Ovary (tissue), 7 donors: ENCODE measurements at regions not wholly inside any gene's neighbourhood (a gene's known extent, or its start where the extent isn't known, plus 50 kb on each side); places are given as distances from the start of the nearest gene placed in this dataset.

Source experiments
- DNase-seq, 5 donors: peaks; one replicate each; pipeline ENCODE4 v3.0.0-alpha.2; 2019 to 2020
- H3K27ac ChIP-seq, 2 donors: fragments of 200-600 bp; one replicate each; pipeline versions ENCODE4 v1.5.1 to v1.8.0; 2019 to 2022
- H3K27me3 ChIP-seq: fragments of 200-600 bp; one replicate; pipeline ENCODE4 v1.8.0; 2022
- H3K36me3 ChIP-seq: fragments of 200-600 bp; sonication (generic); one replicate; pipeline ENCODE4 v1.5.1; 2019
- H3K4me1 ChIP-seq: one replicate; pipeline ENCODE4 v1.8.1; 2013; ENCODE audit warnings: mild to moderate bottlenecking, moderate library complexity; ENCODE audit not compliant: insufficient read depth
- H3K4me3 ChIP-seq: fragments of 200-600 bp; sonication (generic); one replicate; pipeline ENCODE4 v1.5.1; 2017
- H3K9me3 ChIP-seq, 2 donors: fragments of 200-600 bp in 1 of 2; sonication (generic) in 1 of 2; one replicate each; pipeline versions ENCODE4 v1.5.1 to v1.8.1; 2013 to 2019; ENCODE audit warnings: mild to moderate bottlenecking in 1 of 2, moderate library complexity in 1 of 2
- EP300 ChIP-seq: sonication (generic); formaldehyde crosslinking; IDR thresholded peaks from one replicate; pipeline ENCODE4 v1.6.1; 2017; ENCODE audit warnings: antibody characterized with exemption
- POLR2A ChIP-seq: fragments of 450-650 bp; IDR thresholded peaks from one replicate; pipeline ENCODE4 v1.6.1; 2017; ENCODE audit warnings: antibody characterized with exemption, mild to moderate bottlenecking, moderate library complexity
- WGBS, 3 donors: extraction: QIAGEN DNeasy Blood & Tissue Kit in 1 of 3; methylation state at CpG; one replicate each; pipeline versions ENCODE4 v1.1.5 to v1.1.7; 2013 to 2017; 5-methylcytosine and 5-hydroxymethylcytosine counted together
- intact Hi-C, 4 donors: fragments of 100-400 bp; cut with DNase I; formaldehyde crosslinking; loops; one replicate each; pipeline versions ENCODE4 v1.11.0 to v1.15.1; 2022 to 2023
- TF ChIP-seq, protein P1 (sequence below), 3 donors: fragments of 450-650 bp in 2 of 3; fragments of 200-600 bp in 1 of 3; IDR thresholded peaks; one replicate each; pipeline versions ENCODE4 v1.5.1 to v1.8.0; 2016 to 2022; ENCODE audit warnings: antibody characterized with exemption in 3 of 3, mild to moderate bottlenecking in 1 of 3
- donor health status: DM: no; HTN: no; CAD: no; lungs with moderate emphysema.
- donor health status: DM: no; HTN: no; CAD: no.
- donor health status: Bipolar disorder and iron deficiency.
- donor health status: DM: no; HTN: no; CAD: no.
- donor health status: DM: yes; HTN: yes; CAD: no.

DNA sequence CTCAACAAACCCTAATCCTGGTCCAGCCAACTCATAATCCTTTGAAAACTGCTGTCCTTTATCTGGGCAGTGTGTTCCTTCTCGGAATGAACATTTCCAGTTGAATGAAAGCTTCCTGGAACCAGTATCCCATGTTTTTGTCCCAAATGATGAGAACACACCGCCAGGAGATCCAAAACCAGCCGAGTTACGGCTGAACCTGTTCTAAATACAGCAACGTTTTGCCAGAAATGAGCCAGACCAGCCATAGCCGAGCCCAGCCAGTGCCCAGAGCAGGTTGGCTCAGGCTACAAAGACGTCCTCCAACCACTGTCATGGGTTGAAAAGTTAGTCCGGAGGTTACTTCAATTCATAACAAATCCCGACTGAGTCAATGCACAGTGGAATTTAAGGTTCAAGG lies 67.6 kb upstream of the FOXF1 start:
- 45 to 62% (median 51%) methylated on average over 9 of the region's 9 CpGs for WGBS, 3 donors
- TF ChIP-seq EP300 (no peak), POLR2A (no peak)
- TF ChIP-seq, protein P1, sequence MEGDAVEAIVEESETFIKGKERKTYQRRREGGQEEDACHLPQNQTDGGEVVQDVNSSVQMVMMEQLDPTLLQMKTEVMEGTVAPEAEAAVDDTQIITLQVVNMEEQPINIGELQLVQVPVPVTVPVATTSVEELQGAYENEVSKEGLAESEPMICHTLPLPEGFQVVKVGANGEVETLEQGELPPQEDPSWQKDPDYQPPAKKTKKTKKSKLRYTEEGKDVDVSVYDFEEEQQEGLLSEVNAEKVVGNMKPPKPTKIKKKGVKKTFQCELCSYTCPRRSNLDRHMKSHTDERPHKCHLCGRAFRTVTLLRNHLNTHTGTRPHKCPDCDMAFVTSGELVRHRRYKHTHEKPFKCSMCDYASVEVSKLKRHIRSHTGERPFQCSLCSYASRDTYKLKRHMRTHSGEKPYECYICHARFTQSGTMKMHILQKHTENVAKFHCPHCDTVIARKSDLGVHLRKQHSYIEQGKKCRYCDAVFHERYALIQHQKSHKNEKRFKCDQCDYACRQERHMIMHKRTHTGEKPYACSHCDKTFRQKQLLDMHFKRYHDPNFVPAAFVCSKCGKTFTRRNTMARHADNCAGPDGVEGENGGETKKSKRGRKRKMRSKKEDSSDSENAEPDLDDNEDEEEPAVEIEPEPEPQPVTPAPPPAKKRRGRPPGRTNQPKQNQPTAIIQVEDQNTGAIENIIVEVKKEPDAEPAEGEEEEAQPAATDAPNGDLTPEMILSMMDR (IDR thresholded peaks at IDR 0.05), result no peak
- H3K9me3 ChIP-seq, result no peaks in the 10 kb centered on the region
- no peak for DNase-seq
- no peaks in the 10 kb centered on the region for H3K36me3 ChIP-seq
- no peaks in the 10 kb centered on the region for H3K27me3 ChIP-seq
- no peaks in the 10 kb centered on the region for H3K4me1 ChIP-seq
- H3K4me3 ChIP-seq, result no peak overlapping the region
- intact Hi-C loops, result no loop called here
- no peak overlapping the region for H3K27ac ChIP-seq

DNA sequence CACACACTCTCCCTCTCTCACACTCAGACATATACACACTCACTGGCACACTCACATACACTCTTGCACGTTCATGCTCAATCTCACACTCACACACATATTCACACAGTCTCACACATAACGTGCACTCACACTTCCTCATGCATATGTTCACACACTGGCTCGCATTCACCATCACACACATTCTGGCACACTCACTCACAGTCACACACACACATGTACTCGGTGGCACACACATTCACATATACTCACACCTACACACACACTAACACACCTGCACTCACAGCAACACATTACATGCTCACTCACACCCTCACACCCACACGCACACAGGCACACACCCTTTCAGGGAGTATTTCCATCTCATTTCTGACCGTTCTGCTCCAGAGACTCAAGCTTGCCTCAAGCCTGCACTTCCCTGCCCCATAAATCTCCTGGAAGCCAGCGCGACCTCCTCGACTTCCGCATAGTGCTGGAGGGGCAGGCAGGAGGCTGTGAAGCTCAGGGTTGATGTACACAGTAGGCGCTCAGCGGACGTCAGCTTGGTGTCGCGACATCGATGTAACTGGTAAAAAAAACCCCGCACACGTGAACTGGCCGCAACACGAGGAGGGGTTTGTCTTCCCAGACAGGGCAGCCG lies 66.7 kb upstream of the FOXF1 start:
- no peaks in the 10 kb centered on the region for H3K36me3 ChIP-seq
- H3K27me3 ChIP-seq, result no peaks in the 10 kb centered on the region
- intact Hi-C loops, result no loop called here
- TF ChIP-seq, protein P1 (IDR thresholded peaks at IDR 0.05), result no peak
- TF ChIP-seq EP300 (no peak), POLR2A (no peak)
- 36 to 50% (median 39%) methylated on average over 21 of the region's 21 CpGs for WGBS, 3 donors
- no peak overlapping the region for H3K27ac ChIP-seq
- no peaks in the 10 kb centered on the region for H3K4me1 ChIP-seq
- no peak for DNase-seq
- no peak overlapping the region for H3K4me3 ChIP-seq
- H3K9me3 ChIP-seq, result no peaks in the 10 kb centered on the region

DNA sequence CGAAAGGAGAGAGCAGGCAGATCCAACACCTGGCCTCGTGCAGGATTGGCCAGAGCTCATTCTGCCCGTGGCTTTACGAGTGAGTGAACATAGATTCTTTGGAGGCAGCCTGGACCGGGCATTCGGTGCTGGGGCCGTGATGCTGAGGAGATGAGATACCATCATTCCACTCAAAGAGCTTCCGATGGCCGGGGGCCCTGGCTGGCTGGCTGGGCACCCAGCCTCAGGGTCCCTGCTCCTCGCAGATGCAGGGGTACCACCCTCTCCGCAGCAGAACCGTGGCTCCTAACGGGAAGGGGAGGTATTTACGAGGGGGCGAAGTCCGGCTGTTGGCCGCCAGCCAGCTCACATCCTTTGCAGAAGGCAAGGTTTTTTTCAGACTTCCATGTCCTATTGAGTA lies 66.1 kb upstream of the FOXF1 start:
- Histone ChIP-seq H3K9me3 (no peaks in the 10 kb centered on the region), H3K27ac (no peak overlapping the region), H3K4me3 (no peak overlapping the region), H3K4me1 (no peaks in the 10 kb centered on the region), H3K36me3 (no peaks in the 10 kb centered on the region), H3K27me3 (no peaks in the 10 kb centered on the region)
- intact Hi-C loops, result no loop called here
- TF ChIP-seq, protein P1 (IDR thresholded peaks at IDR 0.05), result no peak
- TF ChIP-seq POLR2A, result no peak
- TF ChIP-seq EP300, result no peak
- 1 to 3% (median 3%) methylated on average over 16 to 17 of the region's 17 CpGs for WGBS, 3 donors
- DNase-seq, result no peak

DNA sequence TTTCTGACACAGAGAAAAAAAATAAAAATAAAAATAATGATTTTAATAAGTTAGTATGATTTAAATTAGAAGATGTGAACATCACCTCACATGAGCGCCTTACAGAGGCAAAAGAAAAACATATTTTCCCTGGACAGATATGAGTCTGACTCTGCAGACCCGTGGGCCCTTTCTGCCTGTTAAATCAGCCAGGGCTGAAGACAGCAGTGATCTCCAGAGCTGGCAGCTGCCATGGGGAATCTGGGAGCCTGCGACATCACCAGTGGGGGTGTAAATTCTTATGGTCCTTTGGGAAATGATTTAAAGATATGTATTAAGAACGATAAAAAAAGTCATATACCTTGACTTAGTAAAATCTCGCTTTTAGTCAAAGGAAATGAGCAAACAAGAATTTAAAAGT lies 65.7 kb upstream of the FOXF1 start:
- intact Hi-C loops, result no loop called here
- H3K27me3 ChIP-seq, result no peaks in the 10 kb centered on the region
- H3K4me3 ChIP-seq, result no peak overlapping the region
- WGBS, 3 donors, result 35 to 41% (median 37%) methylated on average over 5 of the region's 5 CpGs
- no peak for DNase-seq
- H3K9me3 ChIP-seq, result no peaks in the 10 kb centered on the region
- TF ChIP-seq, protein P1 (IDR thresholded peaks at IDR 0.05), result no peak
- no peak for TF ChIP-seq POLR2A
- no peaks in the 10 kb centered on the region for H3K36me3 ChIP-seq
- H3K4me1 ChIP-seq, result no peaks in the 10 kb centered on the region
- no peak overlapping the region for H3K27ac ChIP-seq
